Dermis blood vessel endothelial cell (primary cell): ENCODE measurements at regions not wholly inside any gene's neighbourhood (a gene's known extent, or its start where the extent isn't known, plus 50 kb on each side); places are given as distances from the start of the nearest gene placed in this dataset.
"Not testable (repeated sequence)": the region's sequence is repeated elsewhere in the genome, so short reads cannot be mapped to it uniquely, and the experiment has no call there.

Source experiments
- DNase-seq: peaks from one replicate; pipeline ENCODE4 v3.0.0; 2010

DNA sequence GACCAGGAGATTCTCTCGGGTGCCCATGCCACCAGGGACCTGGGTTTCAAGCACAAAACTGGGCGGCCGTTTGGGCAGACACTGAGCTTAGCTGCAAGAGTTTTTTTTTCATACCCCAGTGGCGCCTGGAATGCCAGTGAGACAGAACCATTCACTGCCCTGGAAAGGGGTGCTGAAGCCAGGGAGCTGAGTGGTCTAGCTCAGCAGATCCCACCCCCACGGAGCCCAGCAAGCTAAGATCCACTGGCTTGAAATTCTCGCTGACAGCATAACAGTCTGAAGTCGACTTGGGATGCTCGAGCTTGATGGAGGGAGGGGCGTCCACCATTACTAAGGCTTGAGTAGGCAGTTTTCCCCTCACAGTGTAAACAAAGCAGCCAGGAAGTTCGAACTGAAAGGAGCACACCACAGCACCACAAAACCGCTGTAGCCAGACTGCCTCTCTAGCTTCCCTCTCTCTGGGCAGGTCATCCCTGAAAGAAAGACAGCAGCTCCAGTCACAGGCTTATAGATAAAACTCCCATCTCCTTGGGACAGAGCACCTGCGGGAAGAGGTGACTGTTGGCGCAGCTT lies 157.7 kb downstream of the GIPC2 start:
- DNase-seq = not testable (repeated sequence)

DNA sequence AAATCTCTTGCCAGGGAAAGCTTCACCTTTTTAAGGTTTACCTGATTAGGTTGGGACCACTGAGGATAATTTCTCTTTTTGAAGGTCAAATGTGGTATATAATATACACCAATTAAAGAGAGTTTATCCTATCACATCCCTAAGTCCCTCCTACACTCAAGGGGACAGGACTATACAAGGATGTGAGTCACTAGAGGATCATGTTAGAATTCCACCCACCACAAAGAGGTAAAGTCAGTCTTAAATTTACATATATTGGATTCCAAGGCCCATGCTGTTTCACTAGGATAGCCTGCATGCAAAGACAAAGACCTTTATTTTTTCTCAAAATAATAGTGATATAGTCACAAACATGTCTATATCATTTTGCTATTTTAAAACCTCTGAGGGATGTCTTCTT lies 164.4 kb downstream of the GIPC2 start:
- DNase-seq = no peak

DNA sequence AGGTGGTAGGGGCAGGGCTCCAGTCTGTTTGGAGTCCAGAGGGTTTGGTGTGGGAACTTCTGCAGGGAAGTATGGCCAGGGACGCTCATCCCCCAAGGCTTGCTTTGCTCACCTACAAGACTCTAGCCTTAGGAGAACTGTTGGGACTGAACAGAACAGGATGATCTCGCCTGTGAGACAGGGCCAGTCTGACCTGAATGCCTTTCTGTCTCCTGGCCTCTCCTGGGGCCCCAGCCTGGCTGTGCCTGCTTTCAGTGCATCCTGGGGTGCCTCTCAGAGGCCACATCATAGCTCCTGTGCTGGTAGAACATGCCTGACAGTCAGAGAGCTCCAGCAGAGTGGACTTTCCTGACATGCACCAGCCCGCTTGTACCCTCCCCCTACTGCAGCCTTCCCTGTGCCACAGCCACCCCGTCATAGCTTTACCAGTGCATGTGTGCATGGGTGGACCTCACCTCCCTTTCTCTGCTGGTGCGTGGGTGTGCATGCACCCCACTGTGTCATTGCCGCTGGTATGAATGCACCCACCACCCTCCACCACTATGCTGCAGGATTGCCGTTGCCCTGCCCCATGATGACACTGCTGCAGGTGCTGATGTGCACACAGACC lies 165.8 kb downstream of the GIPC2 start:
- no peak for DNase-seq

DNA sequence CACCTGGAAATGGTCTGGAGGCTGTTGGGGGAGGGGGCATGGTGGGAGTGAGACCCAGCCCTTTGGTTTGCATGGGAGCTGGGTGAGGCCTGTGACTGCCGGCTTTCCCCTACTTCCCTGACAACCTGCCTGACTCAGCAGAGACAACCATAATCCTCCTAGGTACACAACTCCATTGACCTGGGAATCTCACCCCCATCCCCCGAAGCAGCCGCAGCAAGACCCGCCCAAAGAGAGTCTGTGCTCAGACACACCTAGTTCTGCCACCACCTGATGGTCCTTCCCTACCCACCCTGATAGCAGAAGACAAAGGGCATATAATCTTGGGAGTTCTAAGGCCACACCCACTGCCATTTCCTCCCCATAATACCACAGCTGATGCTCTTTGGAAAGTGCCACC lies 168.6 kb downstream of the GIPC2 start:
- DNase-seq = no peak

DNA sequence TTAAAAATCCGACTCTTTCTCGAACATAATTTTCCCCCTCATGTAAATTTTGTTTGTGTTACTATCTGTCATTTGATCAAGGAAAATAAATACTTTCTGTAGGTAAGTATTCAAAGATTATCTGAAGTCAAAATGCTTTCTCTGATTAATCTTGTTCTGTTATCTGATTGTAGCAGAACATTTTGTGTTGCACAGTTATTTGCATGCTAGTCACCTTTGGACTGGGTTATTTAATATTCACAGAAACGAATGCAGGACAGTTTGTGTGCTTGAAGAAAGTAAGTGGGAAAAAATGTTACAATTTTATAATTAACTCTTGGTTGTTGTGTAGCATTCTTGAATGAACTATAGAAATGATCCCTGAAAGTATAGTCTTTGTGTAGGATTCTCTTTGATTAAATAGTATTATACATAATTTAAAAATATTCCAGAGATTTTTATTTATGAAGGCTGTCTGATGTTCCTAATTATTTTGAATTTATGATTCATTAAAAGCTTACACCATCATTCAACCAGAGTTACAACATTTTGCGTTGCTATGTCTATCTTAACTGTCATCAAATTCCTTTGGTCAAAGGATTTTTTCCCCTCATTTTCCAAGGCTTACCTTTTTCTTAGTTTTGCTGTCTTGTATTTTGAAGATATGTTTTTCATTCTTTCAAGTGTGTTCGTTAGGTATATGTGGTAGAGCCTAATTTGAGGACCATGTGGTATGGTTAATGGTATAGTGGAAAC lies 176.6 kb downstream of the GIPC2 start:
- DNase-seq = no peak

DNA sequence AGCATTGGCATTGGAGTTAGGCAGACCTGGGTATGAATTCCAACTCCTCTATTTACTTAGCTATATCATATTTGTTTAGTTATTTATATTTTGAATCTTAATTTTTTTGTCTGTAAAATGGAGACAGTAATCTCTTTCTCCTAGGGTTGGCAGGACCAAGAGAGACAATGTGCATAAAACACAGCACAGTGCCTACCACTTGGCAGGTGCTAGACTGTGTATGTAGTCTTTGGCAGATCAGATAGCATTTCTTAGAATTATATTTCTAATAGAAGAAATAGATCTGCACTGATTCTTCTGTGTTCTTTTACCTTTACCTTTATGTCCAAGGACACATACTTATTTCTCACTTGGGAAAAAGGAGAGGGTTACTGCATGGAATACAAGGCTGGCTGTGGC lies 177.2 kb downstream of the GIPC2 start:
- DNase-seq = no peak

DNA sequence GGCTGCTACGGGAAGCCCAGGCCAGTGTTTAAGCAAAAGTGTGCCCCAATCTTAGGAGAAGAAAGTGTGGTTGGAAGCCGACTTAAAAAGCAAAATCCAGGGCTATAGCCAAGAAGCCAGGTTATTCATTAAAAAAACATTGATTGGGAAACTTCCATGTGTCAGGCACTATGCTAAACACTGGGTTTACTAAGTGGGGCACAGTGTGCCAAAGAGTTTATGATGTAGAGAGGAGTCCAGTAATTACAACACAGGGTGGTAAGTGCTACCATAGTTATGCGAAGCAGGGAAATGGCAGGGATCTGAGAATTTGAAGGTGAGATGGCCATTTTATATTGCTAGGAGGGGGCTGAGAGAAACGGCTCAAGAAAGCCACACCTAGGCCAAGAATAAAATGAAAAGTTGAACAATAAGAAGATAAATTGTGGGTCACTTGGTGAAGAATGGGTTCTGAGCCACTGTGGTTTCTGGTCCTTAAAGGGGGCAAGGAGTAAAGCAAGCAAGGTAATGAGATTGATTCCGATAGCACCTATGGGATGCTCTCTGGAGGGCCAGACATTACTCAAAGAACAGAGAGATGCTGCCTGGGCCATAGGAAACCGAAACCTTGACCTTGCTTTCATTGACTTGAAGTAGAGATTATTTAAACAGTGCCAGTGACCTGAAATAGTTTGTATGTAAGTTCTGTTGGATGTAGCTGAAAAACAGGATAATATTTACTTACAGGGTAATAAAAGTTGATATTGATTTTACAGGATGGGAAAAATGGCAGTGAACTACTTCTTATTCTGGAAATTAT lies 177.8 kb downstream of the GIPC2 start:
- DNase-seq = no peak

DNA sequence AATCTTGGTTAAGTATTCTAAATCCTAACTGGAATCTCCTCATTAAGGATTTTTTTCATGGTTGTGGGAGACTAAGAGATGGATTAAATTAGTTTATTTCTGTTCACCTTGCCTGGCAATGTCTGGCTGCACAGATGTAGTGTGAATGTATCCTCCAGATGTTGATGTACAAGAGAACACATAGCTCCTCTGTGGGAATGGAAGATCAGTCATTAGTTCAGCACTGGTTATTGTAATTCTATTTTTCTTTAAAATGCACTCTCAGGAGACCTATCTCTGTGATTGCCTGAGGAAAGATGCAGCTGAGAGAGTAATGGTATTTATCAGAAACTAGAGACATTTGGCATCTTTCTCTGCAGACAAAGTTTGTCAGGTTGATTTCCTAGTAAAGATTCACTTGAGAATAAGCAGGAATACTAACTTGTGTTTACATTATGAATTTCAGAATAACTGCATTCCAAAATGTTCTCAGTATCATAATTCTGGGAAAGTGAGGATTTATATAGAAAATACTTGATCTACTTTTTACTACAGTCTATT lies 178.6 kb downstream of the GIPC2 start:
- no peak for DNase-seq

DNA sequence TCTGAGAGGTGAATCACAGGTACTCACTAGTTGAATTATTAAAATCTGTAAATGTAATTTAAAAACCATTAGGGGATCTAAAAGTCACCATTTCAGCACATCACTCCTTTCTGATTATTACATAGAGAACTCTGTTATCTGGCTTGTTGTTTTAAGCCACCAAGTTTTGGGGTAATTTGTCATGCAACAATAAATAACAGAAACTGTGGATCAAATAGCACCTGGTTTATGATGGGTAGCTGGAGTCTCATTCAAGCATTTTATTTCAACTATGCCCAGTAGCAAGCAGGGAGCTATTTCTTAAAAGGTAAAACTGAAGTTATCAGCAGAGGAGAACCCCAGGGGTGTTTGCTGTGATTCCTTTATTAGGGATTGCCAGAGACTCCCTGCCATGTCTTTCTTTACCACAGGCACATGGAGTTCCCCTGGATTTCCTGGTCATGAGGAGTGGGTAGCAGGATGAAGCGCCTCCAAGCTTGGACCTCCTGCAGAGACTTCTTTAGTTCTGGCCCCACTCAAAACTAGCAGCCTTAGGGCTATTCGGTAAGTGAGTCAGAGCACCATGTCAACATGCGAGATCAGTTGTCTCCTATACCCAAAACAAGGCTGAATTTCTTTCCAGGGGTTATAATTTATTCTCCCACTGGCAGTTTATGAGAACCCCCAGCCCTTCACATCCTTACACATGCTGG lies 179.2 kb downstream of the GIPC2 start:
- DNase-seq = no peak

DNA sequence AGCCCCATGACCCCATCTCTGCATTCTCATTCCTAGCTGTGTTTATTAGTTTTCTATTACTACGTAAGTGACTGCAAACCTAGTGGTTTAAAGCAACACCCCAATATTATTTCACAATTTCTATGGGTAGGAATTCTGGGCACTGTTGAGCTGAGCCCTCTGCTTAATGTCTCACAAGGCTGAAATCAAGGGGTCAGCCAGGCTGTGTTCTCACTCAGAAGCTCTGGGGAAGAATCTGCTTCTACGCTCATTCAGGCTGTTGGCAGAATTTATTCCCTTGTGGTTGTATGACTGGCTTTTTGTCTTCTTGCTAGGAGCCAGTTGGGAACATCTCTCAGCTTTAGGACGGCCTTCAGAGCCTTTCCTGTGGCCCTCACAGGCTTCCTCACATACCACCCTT lies 181.0 kb downstream of the GIPC2 start:
- DNase-seq = no peak

DNA sequence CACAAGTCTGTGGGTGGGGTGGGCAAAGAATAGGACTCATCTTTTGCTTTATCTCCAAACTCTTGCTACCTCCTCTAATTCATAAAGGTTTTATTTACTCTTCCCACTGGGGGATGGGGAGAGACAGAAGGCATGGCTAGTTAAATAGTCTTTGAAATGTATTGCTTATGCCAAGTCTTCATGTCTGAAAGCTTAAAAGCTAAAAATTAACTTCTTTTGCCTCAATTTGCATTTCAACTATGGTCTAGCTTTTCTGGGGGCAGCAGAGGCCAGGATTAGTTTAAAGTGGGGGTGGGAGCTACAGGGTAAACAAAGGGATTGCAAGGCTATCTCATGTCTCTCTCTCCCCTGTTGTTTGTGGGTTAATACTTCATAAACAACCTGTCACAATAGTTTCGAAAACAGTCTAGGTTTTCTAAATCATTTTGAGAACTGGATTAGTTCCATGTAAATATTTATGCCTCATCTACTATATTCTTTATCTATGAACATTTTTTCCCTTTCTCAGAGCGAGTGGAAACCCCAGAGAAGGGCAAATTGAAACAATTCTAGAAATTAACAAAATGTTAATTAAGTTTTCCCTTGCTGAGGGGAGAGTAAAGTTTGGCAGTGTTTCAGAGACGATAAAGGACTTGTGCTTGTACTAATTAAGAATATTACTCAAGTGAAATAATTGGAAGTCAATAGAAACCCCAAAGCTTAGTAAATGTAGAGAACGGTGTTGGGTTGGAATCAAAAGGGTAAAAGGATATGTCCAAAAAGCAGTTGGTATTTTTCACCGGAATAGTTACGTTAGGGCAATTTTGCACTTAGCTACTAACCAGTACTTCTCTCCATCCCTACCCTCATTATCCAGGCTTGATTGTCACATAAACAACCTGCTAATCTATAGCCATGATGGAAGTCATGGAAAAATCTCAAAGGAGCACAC lies 182.2 kb downstream of the GIPC2 start:
- DNase-seq = no peak

DNA sequence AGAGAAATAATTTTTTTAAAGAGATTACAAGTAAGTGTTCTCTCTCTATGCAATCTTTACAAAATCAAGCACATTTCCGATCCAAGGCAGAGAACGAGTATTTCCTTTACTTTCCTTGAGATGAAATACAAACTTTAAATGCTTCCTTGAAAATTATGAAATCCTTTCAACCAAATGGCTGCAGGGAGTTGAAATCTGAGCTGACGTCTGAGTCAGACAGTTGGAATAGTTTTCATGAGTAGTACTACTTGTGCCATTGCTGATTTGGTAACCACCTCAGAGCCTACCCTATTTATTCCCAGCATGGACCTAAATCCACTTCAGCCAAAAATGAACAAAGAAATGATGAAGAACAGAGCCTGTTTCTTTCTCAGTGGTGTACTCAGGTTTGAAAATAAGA lies 183.6 kb downstream of the GIPC2 start:
- DNase-seq = no peak

DNA sequence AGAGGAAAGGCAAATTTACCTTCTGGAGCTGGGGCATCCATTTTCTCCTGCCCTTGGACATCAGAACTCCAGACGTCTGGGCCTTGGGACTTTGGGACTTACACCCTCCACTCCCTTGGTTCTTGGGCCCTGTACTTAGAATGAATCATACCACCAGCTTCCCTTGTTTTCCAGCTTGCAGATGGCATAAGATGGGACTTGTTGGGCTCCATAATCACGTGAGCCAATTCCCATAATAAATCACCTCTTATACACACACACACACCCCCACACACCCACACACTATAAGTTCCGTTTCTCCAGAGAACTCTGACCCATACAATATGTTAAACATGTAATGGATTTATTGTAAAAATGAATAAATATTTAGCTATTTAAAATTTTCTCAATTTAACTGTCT lies 185.7 kb downstream of the GIPC2 start:
- no peak for DNase-seq

DNA sequence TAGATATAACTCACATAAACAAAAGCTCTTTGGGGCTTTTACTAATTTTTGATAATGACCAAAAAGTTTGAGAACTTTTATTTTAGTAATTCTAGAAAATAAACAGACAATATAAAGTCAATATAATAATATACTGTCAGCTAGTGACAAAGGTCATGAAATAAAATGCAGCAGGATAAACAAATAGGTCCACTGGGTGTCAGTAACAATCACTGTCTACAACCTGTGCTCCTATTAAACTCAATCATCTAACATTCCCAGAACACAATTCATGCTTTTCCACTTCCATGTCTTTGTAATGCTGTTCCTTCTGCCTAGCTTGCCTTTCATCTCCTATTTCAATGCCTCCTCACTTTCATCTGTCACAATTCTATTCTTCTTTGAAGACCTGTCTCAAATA lies 186.1 kb downstream of the GIPC2 start:
- DNase-seq = no peak

DNA sequence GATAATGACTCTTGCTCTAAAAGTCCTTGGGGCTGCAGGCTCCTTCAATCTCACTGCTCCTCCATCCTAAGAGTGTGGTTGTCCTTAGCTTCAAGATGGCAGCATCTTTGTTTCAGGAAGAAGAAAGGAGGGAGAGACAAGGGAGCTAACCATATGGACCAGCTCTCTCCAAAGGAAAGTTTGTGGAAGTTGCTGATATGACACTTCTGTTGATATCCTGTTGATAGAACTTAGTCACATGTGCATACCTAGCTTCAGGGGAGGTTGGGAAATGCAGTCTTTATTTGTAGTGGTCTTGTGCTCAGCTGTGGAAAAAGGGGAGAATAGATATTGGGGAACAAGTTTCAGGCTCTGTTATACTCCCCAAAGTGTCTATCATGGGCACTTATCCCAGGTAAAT lies 186.9 kb downstream of the GIPC2 start:
- no peak for DNase-seq

DNA sequence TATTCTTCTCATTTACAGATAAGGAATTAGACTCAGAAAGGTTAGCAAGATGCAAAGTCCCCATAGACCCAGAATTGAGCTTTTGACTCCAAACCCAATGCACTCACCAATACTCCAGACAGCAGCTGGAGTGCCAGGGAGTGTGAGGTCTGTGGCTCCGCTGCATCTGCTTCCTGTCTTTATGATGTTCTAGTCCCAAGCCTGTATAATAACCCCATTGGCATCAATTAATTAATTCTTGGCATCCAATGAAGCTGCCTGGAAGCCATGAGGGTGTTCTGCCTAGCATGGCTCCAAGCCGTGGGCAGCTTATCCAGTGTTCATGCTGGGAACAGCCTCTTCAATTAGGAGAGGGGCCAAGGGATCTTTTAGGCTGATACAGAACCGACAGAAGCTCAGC lies 188.7 kb downstream of the GIPC2 start:
- DNase-seq = no peak

DNA sequence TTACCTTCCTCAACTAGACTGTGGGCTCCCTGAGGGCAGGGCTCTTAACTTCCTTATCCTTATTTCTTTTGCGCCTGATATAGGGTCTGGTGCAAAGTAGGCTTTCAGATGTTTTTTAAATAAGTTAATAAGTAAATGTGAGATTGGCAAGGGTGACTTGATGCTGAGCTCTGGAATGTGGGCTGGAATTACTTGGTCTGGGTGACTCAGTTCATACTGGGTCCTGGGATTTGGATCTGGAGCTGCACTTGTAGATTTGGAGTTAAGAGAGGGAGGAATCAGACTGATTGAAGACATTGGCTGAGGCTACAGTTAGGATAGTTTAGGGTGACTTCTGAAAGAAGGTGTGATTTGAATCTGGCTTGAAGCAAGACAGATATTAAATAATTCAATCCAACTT lies 190.9 kb downstream of the GIPC2 start:
- DNase-seq = no peak

DNA sequence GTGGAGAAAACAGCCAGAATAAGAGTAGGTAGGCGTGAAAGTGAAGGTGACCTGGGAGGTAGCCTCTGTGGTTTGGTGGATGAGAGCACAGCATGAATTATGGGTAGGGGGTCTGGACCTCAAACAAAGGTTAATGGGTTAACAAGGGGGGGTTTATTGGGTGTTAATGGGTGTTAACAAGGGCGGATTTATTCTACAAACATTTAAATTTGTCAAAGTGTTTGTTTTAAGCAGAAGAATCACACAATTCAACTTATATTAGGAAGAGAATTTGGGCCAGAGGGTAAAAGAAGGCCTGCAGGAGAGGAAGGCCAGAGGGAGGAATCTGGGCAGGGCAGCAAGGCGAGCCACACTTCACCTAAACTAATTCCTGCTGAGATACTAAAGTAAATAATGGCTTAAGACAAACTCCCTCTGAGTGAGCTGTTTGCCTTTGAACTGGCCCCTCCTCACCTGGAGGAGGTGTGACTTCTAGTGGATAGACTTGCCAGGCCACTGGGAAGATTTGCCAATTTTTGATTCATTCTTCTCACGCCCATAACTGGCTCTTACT lies 191.7 kb downstream of the GIPC2 start:
- no peak for DNase-seq

DNA sequence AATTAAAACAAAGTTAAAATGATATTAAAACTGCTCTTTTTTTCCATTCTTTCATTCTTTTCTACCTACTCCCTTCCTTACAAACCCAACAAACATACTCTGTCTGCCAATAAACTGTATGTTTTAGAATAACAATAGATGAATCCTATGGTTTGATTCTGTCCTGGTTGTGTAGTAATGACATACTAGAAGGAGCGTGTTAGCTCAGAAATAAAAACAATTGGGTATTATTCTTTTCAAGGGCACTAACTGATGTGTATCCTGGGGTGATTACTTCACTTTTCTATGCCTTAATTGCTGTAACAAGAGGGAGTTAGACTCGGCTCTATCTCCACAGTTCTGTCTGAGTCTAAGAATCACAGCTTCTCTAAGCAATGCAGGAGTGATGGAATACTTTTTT lies 194.4 kb downstream of the GIPC2 start:
- DNase-seq = no peak

DNA sequence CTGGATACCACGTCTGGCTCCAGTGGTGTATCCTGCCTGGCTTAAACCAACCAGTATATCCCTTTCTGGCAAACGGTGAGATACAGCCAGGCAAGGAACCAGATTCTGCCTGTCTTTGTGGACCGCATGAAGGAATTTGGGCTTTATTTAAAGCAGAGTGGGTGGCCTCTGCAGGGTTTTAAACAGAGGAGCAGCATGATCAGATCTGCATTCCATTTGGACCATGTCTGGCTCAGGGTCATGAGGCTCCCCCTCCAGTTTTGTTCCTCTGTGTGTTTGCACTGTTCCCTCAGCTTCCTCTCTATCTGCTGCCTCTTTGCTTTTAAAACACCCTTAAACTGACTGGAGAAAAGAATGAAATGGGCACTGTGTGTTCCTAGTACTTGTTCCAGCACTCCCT lies 195.0 kb downstream of the GIPC2 start:
- DNase-seq = no peak

DNA sequence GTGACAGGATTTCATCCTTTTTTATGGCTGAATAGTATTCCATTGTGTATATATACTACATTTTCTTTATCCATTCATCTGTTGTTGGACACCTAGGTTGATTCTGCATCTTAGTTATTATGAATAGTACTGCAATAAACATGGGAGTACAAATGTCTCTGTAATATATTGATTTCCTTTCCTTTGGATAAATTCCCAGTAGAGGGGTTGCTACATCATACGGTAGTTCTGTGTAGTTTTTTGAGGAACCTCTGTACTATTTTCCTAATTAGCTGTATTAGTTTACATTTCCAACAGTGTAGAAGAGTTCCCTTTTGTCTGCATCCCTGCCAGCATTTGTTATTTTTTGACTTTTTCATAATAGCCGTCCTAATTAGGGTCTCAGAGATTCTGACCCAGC lies 201.3 kb downstream of the GIPC2 start:
- no peak for DNase-seq
